NCI-H226 (cell line): ENCODE measurements at regions not wholly inside any gene's neighbourhood (a gene's known extent, or its start where the extent isn't known, plus 50 kb on each side); places are given as distances from the start of the nearest gene placed in this dataset.

ENCODE experiments used
- DNase-seq: peaks from one replicate; pipeline ENCODE4 v3.0.0-alpha.2; 2015

DNA sequence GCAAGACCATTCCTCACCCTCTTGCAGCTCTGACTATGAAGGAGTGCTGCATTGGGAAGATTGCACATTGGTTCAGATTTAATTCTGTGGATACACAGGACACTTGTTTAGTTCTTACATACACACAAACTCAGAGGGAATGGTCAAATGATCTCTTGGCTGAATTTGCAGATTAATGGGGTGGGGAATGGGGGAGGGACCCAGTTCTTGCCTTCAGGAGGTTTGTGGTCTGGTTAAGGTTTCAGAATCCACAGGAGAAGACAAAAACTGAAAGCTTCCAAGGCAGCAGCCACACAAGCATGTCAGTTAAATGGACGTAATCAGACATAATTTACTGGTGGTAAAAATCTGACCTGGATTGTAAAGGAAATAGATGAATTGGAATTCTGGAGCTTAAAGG lies 257.1 kb upstream of the ROPN1 start:
- DNase-seq, result no peak

DNA sequence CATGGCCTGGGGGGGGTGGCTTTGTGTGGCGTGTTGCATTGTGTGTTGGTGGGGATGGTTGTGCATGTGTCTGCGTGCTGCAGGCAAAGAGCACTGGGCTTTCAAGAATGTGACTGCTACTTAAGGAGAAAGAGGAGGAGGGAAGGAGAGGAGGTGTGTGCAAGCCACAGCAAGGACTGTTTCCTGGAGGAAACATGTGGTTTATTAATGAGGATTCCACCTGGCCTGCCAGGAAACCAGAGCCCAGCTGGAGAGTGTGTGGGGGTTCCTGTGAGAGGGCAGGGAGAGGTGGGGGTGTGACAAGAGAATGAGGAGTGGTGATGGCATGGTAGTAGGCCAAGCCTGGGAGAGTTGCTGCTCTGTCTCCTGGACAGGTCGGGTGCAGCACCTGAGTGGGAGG lies 258.1 kb upstream of the ROPN1 start:
- no peak for DNase-seq

DNA sequence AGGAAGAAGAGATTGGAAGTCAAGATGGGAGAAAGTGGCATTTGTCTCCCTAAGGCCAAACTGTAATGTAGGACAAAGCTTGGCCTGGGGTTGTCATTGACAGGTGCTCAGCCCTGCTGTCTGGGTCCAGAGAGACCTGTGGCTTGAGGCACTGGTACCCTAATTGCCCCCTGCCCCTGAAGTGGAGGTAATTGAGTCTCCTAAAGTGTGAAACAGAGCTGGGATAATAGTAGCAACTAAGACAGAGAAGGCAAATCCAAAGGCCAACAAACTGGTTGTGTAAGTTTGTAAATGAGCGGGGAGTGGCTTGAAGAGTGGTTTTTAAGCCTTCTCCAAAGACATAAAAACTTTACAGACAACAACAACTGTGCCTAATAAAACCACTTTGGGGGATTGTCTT lies 264.2 kb upstream of the ROPN1 start:
- no peak for DNase-seq

DNA sequence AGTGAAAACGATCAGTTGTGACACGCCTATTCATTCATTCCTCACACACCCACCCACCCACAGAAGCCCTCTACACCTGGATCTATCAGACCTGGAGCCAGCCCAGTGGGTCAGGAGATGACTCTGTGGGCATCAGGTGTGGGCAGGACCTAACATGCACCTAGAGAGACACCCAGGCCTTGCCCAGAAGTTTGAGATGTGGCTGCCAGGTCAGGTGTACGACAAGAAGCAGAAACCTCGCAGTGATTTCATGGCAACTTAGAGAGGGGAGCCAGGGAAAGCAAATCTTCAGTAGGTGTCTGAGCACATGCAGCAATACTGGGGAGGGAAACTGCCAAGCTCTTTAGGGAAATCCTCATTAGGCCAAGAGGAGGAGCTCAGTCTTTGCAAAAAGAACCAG lies 264.7 kb upstream of the ROPN1 start:
- no peak for DNase-seq

DNA sequence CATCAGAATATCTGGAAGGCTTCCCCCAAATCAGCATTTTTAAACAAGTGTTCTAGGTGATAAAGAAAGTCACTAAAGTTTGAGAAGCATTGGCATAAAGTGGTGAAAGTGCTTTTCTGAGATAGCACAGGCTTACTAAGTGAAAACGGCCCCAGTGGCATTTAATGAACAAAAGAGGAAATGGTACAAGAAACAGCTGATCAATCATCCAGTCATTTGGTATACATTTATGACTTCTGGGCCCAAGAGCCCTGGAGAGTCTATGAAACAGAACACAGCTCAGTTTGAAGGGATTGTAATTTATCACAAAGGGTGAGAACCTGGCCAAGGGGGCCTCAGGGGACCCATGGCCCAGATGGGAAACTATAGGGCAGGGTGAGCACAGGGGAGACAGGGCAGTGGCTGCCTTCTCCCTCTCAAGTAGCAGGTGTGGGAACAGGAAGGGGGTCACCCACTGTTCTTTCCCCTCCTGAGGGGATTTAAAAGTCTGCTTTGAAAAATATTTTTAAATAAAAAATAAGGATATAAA lies 265.5 kb upstream of the ROPN1 start:
- DNase-seq, result no peak

DNA sequence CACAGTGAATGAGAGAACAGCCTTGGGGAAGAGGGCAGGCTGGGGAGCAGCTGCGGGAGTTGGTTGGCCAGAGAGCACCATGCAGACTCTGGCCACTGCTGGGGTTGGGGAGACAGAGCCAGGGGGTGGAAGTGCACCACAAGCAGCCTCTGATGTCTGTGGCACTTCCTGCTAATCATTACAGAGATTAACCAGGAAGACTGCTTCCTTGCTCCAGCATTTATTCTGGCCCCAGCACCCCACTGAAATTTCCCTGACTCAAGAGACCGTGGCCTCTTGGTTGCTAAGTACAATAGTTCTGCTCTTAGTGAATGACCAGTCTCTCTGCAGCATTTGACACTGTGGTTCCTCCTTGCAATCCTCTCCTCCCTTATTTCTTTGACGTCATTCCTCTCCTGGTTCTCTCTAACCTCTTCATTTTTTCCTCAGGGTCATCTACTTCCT lies 266.2 kb upstream of the ROPN1 start:
- DNase-seq, result no peak

DNA sequence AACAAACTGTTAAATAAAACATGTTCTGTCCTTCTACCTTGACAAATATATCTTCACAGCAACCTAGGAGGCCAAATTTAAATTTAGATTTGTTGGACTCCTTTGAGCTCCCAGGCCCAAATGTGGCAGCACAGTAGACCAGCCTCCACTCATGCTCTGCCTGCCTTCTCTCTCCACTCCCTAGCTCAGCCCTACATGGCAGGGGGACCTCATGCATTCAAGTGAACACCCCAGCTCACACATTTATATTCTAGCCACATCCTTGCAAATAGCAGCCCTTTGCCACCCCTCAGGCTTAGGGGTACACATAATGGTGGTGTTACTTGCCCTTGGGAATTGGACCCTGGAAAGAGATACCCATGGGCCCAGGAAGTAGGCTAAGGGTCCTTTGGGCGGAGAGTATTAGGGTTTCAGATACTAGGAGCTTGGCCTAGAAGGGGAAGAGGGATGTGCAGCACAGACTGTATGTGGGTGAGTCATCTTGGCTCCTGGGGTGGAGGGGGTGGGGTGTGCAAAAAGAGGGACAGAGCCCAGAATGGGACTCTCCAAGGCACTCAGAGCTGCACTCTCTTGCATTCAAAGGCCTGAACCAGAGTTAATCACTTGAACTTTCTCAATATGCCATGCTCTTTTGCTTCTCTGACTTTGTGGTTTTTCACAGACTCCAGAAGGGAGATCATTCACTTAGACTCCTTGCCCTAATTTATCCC lies 268.4 kb upstream of the ROPN1 start:
- DNase-seq, result peak; percentile 5

DNA sequence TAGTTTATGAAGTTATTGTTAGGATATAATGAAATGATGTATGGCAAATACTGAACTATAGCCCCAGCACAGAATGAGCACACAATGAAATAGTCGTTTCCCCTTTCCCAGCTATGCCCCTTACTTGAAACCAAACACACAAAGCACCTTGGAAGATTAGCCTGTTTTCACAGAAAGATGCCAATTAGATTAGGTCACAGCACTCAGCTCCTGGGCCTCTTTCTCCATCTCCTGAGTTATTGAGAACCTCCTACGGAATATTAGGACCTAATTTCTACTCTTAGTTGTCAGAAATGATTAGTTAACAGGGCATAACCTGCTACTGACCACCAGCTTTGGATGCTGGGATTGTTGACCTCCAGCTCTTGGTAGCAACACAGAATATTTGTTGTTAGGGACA lies 269.4 kb upstream of the ROPN1 start:
- DNase-seq, result no peak

DNA sequence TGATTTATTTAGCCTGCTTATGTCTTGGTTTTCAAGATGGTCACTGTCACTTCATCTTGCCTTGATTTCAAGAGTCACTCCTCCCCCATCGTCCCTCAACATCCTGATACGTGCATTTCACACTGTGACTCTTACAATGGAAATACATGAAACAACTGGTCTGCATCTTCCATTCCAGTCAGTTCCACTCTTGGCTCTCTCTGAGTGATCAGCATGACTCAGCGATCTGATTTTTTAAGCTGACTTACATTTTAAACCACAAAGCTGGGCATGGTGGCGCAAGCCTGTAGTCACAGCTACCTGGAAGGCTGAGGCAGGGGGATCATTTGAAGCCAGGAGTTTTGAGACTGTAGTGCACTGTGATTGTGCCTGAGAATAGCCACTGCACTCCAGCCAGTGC lies 271.2 kb upstream of the ROPN1 start:
- DNase-seq, result peak; percentile 33

DNA sequence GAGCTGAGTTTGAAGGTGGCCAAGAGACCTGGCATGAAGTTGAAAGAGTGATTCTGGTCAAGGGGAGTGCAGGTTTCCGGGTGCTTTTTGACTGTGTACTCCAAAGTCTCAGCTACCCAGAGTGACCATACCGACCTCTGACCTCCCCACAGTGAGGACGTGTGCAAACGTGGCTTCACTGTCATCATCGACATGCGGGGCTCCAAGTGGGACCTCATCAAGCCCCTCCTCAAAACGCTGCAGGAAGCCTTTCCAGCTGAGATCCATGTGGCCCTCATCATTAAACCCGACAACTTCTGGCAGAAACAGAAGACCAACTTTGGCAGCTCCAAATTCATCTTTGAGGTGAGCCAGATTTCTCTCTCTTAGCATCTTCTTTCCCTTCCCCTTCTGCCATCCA lies 272.4 kb upstream of the ROPN1 start:
- no peak for DNase-seq

DNA sequence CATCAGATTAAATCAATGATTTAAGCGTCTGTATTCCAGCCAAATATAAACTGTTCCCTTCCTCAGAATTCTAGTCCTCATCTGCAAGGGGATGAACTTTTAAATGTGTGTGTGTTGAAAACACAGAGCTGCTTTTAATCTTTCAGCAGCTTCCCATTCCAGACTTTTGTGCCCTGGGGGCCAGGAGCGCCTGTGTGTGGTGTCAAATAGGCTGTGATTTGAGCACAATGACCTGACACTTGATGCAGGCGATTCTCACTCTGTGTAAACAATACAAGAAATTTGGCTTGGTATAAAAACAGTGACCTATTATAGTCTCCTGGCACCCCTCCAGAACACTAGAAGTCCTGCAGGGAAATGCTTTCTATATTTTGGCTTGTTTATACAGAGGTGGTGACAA lies 274.6 kb upstream of the ROPN1 start:
- DNase-seq, result no peak

DNA sequence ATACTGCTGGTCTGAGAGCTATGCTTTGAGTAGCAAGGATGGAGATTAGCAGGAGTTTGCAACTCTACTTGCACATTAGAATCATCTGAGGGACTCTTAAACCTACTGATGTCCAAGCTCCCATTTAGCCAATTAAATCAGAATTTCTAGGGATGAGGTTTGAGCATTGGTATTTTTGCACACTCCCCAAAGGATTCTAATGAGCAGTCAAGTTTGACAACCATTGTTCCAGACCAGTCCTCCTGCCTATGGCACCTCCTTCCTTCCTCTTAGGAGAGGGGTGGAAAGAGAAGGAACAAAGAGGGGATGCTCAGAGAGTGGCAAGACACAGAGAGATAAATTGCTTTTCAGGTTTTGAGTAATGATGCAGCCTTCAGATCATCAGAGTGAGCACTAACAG lies 275.5 kb upstream of the ROPN1 start:
- no peak for DNase-seq

DNA sequence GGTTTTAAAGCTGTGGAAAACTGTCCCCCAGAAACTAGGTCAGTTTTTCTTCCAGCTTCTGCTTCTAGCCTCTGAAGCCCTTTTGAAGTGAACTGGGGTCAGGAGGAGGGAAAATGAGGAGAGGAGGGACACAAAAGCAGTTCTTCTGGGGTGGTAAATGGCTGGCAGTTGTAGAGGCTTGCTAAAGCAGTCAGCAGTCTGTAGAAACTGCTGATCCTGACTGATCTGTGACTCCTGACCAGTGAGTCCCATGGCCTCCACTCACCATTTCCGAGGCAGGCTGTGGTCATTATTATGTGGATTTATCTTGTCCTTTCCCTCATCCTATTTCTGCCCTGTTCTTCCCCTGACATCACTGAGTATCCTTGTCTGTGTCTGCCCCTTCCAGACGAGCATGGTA lies 276.4 kb upstream of the ROPN1 start:
- DNase-seq, result no peak

DNA sequence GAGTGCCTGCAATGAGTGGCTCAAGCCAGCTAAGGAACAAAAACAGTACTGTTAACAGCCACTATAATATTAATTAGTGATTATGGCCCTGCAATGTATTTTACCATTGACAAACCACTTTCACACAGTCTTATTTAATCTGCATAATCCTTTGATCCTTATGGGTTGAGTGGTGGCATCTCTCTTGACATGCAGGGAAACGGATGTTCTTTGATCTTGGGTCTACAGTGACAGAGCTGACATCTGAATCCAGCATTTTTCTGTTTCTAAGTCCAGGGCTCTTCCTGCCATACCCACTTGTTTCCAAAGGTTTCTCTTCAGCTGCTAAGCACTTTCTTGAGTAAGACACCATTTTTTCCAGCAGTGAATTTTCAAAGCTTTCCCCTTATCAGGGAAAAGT lies 277.7 kb upstream of the ROPN1 start:
- no peak for DNase-seq

DNA sequence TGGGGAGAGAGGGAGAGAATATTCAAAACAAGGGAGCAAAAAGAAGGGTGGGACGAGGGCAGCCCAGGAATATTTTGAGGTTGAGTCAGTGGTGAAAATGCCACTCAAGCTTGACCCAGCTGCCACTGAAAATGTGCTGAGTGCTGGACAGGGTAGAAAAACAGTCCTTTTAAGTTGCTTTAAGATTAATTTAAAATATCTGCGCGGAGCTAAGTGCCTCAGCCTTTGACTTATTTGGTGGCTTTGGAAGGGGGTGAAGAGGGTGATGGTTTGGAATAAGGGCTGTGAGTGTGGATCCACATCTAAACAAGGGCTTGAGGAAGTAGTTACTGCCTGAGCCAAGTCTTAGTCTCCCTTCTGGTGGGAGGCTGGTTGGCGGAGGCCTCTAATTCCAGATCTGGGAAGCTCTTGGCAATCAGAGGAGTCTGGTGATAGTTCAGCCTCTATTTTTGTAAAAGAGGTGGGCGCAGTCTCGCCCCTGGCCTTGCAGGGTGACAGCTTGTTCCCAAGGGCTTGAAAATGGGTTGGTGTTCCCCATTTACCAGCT lies 280.8 kb upstream of the ROPN1 start:
- no peak for DNase-seq

DNA sequence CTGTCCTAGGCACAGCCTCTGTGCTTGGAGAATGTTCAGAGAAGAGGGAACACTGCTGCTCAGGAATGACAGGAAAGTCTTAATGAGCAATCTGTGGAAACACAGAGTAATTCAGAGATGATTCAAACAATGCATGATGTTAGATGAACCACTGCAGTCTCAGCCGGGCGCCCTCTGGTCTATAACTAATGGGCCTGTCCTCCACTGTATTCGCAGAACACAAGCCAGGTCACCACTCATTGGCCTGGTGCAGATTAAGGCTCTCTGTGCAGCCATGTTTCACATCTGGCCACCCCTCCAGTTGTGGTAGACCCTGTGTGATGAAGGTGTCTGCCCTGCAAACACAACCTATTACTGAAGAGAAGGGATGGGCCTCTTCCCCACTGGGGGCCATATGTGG lies 281.7 kb upstream of the ROPN1 start:
- no peak for DNase-seq

DNA sequence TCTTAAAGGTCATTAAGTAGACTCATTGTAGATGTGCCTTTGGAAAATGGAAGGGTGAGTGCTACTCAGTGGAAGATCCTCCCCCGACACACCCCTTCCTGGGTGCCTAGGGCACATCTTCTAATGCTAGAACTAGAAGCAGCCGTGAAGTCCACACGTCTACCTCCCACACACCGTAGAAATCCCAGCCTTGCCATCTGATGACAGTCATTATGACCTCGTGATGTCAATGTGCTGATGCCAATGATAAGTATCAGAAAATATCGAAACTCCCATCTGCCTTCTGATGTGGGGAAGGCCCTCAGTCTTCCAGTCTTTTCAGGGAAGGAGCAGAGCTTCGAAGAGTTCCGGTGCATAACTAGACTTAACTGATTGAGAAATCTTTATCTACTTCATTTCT lies 282.1 kb upstream of the ROPN1 start:
- DNase-seq, result no peak

DNA sequence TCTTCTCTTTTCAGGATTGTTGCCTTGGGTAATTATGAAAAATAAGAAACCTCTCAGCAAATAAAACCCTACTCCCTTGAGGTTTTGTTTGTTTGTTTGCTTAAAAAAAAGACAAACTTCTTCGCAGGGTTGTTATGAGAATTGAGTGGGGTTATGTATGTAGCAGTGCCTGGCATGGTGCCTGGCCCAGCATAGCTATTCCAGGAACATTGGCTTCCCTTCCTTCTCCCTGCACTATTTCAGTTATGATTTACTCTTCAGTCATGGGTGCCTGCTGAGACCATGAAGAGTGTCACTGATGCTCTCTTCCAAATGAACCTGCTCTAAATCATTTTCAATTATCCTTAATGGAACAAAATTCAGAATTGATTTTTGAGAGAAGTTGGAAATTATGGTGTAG lies 283.5 kb upstream of the ROPN1 start:
- DNase-seq, result no peak

DNA sequence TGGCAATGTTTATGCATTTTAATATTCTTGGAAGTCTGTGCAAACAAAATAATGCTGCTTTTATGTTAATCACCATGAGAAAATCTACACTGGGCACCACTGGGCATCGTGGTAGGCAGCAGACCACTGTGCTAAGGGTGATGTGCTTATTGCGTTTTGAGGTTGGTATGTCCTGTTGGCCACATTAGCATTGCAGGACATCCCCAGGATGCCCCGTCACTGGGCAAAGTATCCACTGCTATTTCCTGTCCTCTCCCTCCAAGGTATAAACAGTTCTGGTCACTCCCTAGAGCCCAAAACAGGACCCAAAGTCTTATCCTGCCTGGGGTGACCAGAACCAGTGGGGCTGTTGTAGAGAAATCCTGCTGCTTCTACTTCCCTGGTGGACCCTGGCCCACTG lies 284.2 kb upstream of the ROPN1 start:
- DNase-seq, result no peak

DNA sequence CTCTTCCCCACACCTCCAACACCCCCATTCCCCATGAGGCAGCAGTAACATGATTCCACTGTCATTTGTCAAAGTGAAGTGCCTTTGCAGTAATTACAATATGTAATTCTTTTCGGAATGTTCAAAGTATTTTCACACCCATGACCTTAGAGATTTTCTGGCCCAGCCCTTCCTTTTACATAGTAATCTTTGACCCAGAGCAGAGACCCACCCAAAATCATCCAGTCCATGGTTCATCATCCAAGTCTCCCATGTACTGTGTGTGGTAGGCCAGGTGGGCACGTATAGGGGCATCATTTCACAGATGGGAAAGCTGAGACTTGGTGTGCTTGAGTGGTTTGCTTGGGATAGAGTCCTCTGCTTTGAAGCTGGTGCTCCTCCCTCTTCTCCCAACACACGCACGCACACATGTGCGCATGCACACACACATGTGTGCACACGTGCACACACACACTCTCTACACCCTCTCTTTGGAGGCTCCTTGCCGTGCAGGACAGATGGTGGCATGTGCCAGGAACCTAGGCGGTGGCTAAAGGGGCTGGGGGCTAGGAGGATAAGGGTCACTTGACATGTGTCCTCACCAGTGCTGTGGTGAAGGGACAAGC lies 284.7 kb upstream of the ROPN1 start:
- no peak for DNase-seq

DNA sequence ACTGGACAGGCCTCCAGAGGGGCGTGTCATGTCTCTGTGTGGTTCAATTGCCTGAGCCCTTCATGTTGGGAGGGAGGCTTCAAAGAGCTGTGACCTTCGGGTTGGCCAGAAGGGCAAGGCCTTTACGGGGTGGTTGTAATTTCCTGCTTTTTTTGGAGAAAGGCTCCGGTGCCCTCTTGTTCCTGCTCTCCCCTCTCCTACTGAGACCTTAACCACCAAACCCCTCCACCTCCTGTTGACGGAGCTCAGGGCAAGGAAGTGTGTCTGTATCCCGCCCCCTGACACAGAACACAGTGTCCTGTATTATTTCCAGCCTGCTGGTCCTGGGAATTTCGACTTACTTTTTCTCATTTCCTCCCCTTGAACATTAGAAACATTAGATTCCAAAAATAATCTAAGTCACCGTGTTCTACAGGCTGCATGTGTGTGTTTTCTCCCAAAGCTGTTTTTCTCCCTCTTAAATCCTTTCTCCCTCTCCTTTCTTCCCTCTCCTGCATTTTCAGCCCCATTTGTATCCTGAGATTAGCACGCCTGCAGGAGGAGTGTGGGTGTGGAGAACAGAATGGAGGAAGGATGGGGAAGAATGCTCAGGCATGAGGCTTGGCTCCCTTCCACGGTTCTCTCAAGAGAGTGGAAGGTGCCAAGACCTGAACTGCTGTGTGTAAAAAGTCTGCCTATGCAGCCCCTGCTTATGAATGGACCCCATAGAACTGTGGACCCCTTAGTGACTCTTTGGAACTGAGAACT lies 285.4 kb upstream of the ROPN1 start:
- DNase-seq, result no peak

DNA sequence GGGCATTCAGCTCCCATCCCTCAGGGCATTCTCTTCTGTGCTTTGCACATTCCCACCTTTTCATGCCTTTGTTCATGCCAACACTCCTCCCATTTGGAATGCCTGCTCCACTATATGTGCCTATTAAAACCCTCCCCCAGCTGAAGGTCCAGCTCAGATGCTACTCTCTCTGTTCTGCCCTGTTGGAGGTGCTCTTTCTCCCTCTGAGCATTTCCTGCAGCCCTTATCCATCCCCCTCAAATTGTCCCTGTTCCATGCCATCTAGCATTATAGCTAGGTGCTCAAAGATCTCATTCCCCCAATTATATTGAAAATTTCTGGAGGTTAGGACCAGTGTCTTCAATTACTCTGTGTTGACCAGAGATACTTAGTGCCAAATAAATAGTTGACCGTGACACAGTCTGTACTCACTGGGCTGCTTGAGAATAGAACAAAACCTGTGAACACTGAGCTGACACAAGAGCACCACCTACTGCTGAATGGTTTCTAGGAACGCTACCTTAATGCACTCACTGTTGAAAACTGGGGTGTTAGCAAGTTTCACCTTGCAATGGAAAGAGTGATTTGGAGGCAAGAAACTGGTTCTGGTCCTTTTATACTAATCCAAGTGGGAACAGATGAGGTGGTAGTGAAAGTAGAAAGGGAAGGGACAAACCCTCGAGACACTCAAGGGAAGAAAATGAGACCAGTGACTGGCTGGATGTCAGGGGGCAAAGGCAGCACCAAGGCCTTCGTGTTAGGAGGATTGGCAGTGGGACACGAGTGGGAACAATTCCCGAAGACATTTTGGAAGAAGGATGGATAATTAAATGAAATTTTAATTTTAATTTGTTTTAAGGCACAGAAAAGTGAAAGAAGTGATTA lies 289.8 kb upstream of the ROPN1 start:
- DNase-seq, result no peak
